NCI-H69 (cell line): ENCODE measurements at regions not wholly inside any gene's neighbourhood (a gene's known extent, or its start where the extent isn't known, plus 50 kb on each side); places are given as distances from the start of the nearest gene placed in this dataset.

ENCODE experiments used
- DNase-seq: peaks from one replicate; lab custom pipeline; 2025; lab: John Stamatoyannopoulos, UW

GRCh38 chr20:11581271-11581670 is 336.4 kb upstream of the BTBD3 start:
- DNase-seq = no peak

- peak; percentile 17 for DNase-seq
Observed at GRCh38 chr20:11582060-11582459, 335.6 kb upstream of the BTBD3 start.

- peak; percentile 76 for DNase-seq
Observed at GRCh38 chr20:11585752-11586352, 331.8 kb upstream of the BTBD3 start.

DNA sequence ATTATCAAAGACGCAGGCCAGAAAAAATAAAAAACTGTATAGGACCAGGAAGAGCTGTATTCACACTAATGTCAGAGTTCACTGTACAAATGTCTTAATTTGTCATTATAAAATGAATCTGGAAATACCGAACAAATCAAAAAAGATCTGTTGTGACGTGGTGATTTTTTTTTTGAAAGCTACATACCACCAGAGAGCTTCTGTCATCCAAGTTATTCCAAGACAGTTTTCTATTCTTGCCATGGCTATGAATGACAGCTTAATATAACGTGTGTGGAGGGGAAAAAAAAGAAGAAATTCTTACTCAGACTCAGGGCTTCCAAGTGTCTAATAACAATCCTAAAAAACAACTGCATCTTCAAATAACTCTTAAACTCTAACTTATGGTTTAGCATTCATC is 328.8 kb upstream of the BTBD3 start:
- no peak for DNase-seq

- no peak for DNase-seq
Observed at GRCh38 chr20:11591965-11592364, 325.7 kb upstream of the BTBD3 start.

DNA sequence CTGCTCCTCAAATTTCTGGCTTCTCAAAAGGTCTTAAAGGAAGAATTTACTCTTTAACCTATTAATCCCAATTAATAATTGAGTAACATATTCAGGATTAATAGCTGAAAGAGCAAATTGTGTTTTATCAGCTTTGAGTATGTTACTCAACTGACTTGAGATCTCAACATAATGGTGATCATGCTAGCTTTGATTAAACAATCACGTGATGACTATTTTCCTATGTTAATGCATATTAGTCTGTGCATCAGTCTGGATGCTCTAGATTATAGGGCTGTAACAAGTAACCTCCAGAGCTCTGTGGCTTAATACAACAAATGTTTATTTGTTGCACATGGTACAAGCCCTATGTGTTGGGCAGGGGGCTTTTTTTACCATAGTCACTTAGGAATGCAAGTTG is 313.4 kb upstream of the BTBD3 start:
- no peak for DNase-seq

DNA sequence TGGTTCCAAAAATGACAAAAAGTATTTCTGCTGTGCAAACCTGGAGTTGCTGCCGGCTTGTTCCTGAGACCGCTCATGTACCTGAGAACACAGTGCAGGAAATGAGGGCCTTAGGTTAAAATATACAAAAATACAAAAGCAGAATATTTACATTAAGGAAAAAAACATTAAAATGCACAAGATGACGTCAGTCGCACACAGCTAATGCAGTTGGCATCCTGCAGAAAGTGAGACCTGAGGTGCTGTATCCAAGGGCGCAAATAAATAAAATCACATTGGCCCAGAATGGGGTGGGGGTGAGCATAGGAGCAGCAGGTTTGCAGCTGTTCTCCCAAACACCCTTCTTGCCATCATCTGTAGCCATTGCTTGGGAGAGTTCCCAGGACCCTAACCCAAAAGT is 310.6 kb upstream of the BTBD3 start:
- DNase-seq = no peak

- DNase-seq = no peak
Observed at GRCh38 chr20:11608736-11609135, 309.0 kb upstream of the BTBD3 start.

- DNase-seq = no peak
Observed at GRCh38 chr20:11624704-11625103, 293.0 kb upstream of the BTBD3 start.

DNA sequence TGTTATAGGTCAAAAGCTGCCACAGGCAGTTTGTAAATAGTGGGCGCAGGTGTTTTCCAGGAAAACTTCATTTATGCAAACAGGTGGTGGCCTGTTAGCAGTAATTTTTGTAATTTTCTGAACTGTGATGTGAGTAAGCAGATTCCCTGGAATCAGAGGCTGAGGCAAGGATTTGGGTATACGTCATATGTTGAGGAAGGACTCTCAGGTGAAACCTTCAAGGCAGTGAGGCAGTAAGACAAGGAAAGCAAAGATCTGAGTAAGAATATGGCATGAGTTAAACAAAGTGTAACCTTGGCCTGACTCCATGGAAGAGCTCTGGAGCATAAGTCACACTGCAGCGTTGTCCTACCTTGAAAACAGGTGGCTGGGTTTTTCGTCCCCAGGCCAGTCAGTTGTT is 291.1 kb upstream of the BTBD3 start:
- DNase-seq = peak; percentile 72

DNA sequence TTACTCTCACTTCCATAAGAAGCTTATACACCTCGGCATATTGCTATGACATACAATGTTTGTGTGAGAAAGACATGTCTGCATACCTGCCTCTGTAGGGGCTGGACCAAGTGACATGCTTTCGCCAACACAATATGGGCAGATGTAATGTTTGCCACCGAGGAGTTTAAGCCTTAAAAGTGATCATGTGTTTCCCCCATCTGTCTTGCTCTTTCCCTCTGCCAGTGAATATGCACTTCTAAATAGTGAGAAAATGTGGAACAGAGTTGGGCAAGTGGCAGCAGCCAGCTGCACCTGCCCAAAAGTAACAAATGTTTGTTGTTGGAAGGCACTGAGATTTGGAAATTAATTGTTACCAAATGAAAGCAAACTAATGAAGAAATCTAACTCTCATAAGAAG is 274.8 kb upstream of the BTBD3 start:
- DNase-seq = no peak

- no peak for DNase-seq
Observed at GRCh38 chr20:11646359-11646758, 271.3 kb upstream of the BTBD3 start.

- DNase-seq = no peak
Observed at GRCh38 chr20:11650566-11650965, 267.1 kb upstream of the BTBD3 start.

- DNase-seq = no peak
Observed at GRCh38 chr20:11651138-11651537, 266.6 kb upstream of the BTBD3 start.

- no peak for DNase-seq
Observed at GRCh38 chr20:11651647-11652046, 266.0 kb upstream of the BTBD3 start.

- no peak for DNase-seq
Observed at GRCh38 chr20:11652128-11652527, 265.6 kb upstream of the BTBD3 start.

DNA sequence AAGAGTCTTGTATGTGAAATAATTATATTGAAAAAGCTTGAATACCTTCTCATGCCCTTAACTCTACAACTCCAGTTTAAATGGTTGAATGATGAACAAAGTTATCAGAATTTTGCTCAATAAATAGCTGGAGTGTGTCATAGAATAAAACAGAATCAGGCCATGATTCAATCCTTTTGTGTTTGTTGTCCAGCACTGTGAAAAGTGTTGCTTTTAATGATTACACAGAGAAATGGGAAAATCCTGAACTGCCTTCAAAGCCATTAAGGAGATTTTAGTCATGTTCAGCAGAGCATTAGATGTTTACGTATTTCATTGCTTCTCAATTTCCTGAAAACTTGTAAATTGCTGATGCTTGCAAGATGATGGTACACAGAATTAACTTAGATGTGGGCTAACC is 262.9 kb upstream of the BTBD3 start:
- DNase-seq = no peak

- no peak for DNase-seq
Observed at GRCh38 chr20:11660673-11661072, 257.0 kb upstream of the BTBD3 start.

DNA sequence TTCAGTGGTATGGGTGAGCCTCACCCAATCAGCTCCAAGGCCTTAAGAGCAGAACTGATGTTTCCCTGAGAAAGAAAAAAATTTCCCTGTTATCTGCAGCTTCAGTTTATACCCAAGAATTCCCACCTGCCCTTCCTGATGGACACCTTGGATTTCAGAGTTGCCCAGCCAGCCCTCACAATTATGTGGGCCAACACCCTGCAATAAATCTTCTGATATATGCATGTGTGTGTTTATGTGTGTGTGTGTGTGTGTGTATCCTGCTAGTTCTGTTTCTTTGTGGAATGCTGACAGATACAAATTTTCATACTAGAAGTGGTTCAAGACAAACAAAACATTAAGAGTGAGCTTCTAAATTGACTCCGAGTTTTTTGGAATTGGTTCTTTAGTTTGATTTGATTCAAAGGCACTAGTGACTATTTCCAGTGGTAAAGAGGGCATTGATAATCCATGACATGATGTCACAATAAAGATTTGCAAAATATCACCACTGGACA is 246.6 kb upstream of the BTBD3 start:
- peak; percentile 8 for DNase-seq

- no peak for DNase-seq
Observed at GRCh38 chr20:11672959-11673358, 244.7 kb upstream of the BTBD3 start.

- DNase-seq = no peak
Observed at GRCh38 chr20:11675920-11676629, 241.6 kb upstream of the BTBD3 start.

GRCh38 chr20:11676630-11677287 is 240.9 kb upstream of the BTBD3 start:
- DNase-seq = peak; percentile 77

GRCh38 chr20:11677428-11677827 is 240.3 kb upstream of the BTBD3 start:
- no peak for DNase-seq
